Trophoblast cell (in vitro differentiated cells and primary cell): ENCODE measurements at regions not wholly inside any gene's neighbourhood (a gene's known extent, or its start where the extent isn't known, plus 50 kb on each side); places are given as distances from the start of the nearest gene placed in this dataset.
A peak's percentile ranks its signal among the peaks of the same experiment; 100 is the strongest.

Source experiments
- DNase-seq, 2 donors: peaks; one replicate each; pipeline ENCODE4 v3.0.0-alpha.2; 2016
- H2AFZ ChIP-seq: 2 replicates; pipeline ENCODE4 v1.6.1; 2013; ENCODE audit warnings: low read length, moderate library complexity, mild to moderate bottlenecking; ENCODE audit not compliant: insufficient read depth, poor library complexity
- H2AK5ac ChIP-seq: 2 replicates; pipeline ENCODE4 v1.6.1; 2013; ENCODE audit warnings: mild to moderate bottlenecking, low read length
- H2BK120ac ChIP-seq: 2 replicates; pipeline ENCODE4 v1.6.1; 2013; ENCODE audit warnings: low read length, mild to moderate bottlenecking, moderate library complexity; ENCODE audit not compliant: insufficient read depth, poor library complexity
- H2BK12ac ChIP-seq: 2 replicates; pipeline ENCODE4 v1.6.1; 2013; ENCODE audit warnings: mild to moderate bottlenecking, low read length, moderate library complexity
- H2BK5ac ChIP-seq: 2 replicates; pipeline ENCODE4 v1.6.1; 2013; ENCODE audit warnings: low read length, low read depth, moderate library complexity, mild to moderate bottlenecking; ENCODE audit not compliant: poor library complexity
- H3K14ac ChIP-seq: 2 replicates; pipeline ENCODE4 v1.6.1; 2013; ENCODE audit warnings: mild to moderate bottlenecking, low read length
- H3K18ac ChIP-seq: 2 replicates; pipeline ENCODE4 v1.6.1; 2013; ENCODE audit warnings: mild to moderate bottlenecking, low read length
- H3K23ac ChIP-seq: 2 replicates; pipeline ENCODE4 v1.6.1; 2013; ENCODE audit warnings: low read length
- H3K27ac ChIP-seq: 2 replicates; pipeline ENCODE4 v1.5.1; 2013; ENCODE audit warnings: low read depth, mild to moderate bottlenecking, inconsistent platforms, low read length, moderate library complexity
- H3K27me3 ChIP-seq: 2 replicates; pipeline ENCODE4 v1.6.1; 2013; ENCODE audit warnings: inconsistent platforms, mild to moderate bottlenecking, low read length, moderate library complexity; ENCODE audit not compliant: insufficient read depth
- H3K36me3 ChIP-seq, 2 experiments: 1 replicate in 1 of 2; 2 replicates in 1 of 2; pipeline ENCODE4 v1.6.1; 2013; ENCODE audit warnings: low read length in 2 of 2, mild to moderate bottlenecking in 2 of 2, moderate library complexity in 1 of 2; ENCODE audit not compliant: insufficient read depth in 2 of 2, control insufficient read depth in 1 of 2
- H3K4ac ChIP-seq: 2 replicates; pipeline ENCODE4 v1.6.1; 2013; ENCODE audit warnings: low read depth, mild to moderate bottlenecking, low read length, moderate library complexity
- H3K4me1 ChIP-seq, 2 experiments: 1 replicate in 1 of 2; 2 replicates in 1 of 2; pipeline ENCODE4 v1.6.1; 2013; ENCODE audit warnings: low read length in 2 of 2, mild to moderate bottlenecking in 2 of 2, moderate library complexity in 1 of 2; ENCODE audit not compliant: insufficient read depth in 2 of 2, control insufficient read depth in 1 of 2
- H3K4me2 ChIP-seq: 2 replicates; pipeline ENCODE4 v1.6.1; 2013; ENCODE audit warnings: inconsistent platforms, mild to moderate bottlenecking, low read length, moderate library complexity
- H3K4me3 ChIP-seq: 2 replicates; pipeline ENCODE4 v1.5.1; 2013; ENCODE audit warnings: mild to moderate bottlenecking, low read depth, low read length, inconsistent platforms
- H3K79me1 ChIP-seq: one replicate; pipeline ENCODE4 v1.6.1; 2013; ENCODE audit warnings: low read length
- H3K79me2 ChIP-seq: 2 replicates; pipeline ENCODE4 v1.6.1; 2013; ENCODE audit warnings: low read length, mild to moderate bottlenecking; ENCODE audit not compliant: control insufficient read depth, insufficient read depth, poor library complexity
- H3K9ac ChIP-seq: 2 replicates; pipeline ENCODE4 v1.6.1; 2013; ENCODE audit warnings: mild to moderate bottlenecking, low read length
- H3K9me3 ChIP-seq: 2 replicates; pipeline ENCODE4 v1.6.1; 2013; ENCODE audit warnings: low read depth, mild to moderate bottlenecking, control low read depth, inconsistent platforms, low read length; ENCODE audit not compliant: insufficient read depth
- H4K12ac ChIP-seq: 2 replicates; pipeline ENCODE4 v1.6.1; 2013; ENCODE audit warnings: low read depth, mild to moderate bottlenecking, low read length, moderate library complexity
- H4K8ac ChIP-seq: 2 replicates; pipeline ENCODE4 v1.6.1; 2013; ENCODE audit warnings: low read depth, mild to moderate bottlenecking, low read length, moderate library complexity
- H4K91ac ChIP-seq: one replicate; pipeline ENCODE4 v1.6.1; 2013; ENCODE audit warnings: low read depth, mild to moderate bottlenecking, low read length, moderate library complexity
- WGBS: extraction: QIAGEN DNeasy Blood & Tissue Kit; methylation state at CpG from one replicate; pipeline ENCODE4 v1.1.7; 2013; ENCODE audit warnings: missing lambda C conversion rate; ENCODE audit not compliant: insufficient read length, insufficient coverage; ENCODE audit errors: extremely low coverage; 5-methylcytosine and 5-hydroxymethylcytosine counted together

DNA sequence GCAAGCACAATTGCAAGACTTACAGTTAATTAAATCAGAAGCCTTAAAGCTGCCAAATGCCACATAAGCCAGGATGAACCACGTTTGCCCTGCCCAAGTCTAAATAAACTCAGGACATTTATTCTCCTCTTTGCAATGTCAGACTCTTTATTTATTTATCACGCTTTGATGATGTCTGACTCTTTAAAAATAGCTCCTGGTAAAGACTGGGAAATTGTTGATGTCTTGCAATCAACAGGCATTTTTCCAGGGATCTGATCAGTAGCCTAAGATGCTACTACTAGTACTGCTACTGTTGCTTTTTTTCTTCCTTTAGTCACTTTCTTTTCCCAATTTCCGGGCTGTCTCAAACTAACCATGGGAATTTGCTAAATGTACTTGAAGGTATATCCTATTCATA is 365.8 kb upstream of the MARCKS start:
- DNase-seq = no peak
- Histone ChIP-seq H2BK12ac (no peak overlapping the region), H3K4me3 (no peak overlapping the region), H2BK120ac (no peak overlapping the region), H3K4me2 (no peak overlapping the region), H3K27me3 (no peaks in the 10 kb centered on the region), H3K4me1 (peaks cover 0 to 3% of the 10 kb centered on the region in 2 experiments), H2AK5ac (no peak overlapping the region), H3K9me3 (no peaks in the 10 kb centered on the region), H4K91ac (no peak overlapping the region), H3K79me2 (no peaks in the 10 kb centered on the region), H2AFZ (no peak overlapping the region), H3K14ac (no peak overlapping the region), H3K4ac (no peak overlapping the region), H3K79me1 (no peaks in the 10 kb centered on the region), H4K8ac (no peak overlapping the region), H3K27ac (no peak overlapping the region), H2BK5ac (no peak overlapping the region), H3K36me3 (no peaks in the 10 kb centered on the region), H3K18ac (no peak overlapping the region), H3K23ac (no peak overlapping the region), H3K9ac (no peak overlapping the region), H4K12ac (no peak overlapping the region)
- no CpG with 5 or more reads among the region's 3 CpGs for WGBS

DNA sequence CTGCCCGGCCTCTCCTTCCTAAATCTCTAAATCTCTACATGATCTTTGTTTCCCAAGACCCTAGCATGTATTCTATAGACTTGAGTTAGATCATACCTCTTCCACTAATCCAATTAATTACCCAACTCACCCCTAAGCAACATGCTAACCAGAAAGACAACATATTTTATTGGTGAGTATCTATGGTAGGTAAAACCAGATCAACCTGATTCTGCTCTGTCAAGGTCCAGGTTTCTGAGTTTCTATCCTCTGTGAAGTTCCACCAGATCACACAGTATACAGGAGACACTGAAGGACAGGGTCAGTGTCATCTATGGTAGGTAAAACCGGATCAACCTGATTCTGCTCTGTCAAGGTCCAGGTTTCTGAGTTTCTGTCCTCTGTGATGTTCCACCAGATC is 363.2 kb upstream of the MARCKS start:
- Histone ChIP-seq H3K27me3 (no peaks in the 10 kb centered on the region), H3K4me1 (peaks cover 0 to 3% of the 10 kb centered on the region in 2 experiments), H3K23ac (no peak overlapping the region), H3K4ac (no peak overlapping the region), H2AFZ (no peak overlapping the region), H3K79me1 (no peaks in the 10 kb centered on the region), H4K91ac (no peak overlapping the region), H2AK5ac (no peak overlapping the region), H3K27ac (no peak overlapping the region), H4K8ac (no peak overlapping the region), H3K36me3 (no peaks in the 10 kb centered on the region), H3K18ac (no peak overlapping the region), H2BK12ac (peak overlapping the region; percentile 36), H3K79me2 (no peaks in the 10 kb centered on the region), H3K14ac (no peak overlapping the region), H3K4me2 (no peak overlapping the region), H3K4me3 (no peak overlapping the region), H4K12ac (no peak overlapping the region), H3K9me3 (no peaks in the 10 kb centered on the region), H2BK5ac (no peak overlapping the region), H3K9ac (no peak overlapping the region), H2BK120ac (no peak overlapping the region)
- peak; percentile 83 to 99 for DNase-seq
- no CpG with 5 or more reads among the region's 2 CpGs for WGBS

DNA sequence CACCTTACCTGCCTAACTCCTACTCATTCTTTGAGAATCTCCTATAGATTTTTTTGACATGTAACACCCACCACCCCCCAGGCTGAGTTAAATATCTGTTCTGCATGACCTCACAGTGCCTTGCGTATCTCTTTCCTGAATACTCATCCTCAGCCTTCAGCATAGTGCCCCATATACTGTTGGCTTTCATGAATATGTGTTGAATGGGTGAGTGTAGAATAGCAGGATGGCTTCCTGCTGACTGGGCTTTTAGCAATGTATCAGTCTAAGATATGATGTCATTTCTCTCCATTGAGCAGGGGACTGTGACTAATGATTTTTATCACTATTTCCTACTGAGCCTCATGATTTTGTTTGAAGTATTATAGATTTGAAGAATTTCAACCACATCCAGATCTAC is 361.6 kb upstream of the MARCKS start:
- DNase-seq = peak; percentile 83 to 88
- Histone ChIP-seq H3K4me3 (no peak overlapping the region), H2BK120ac (no peak overlapping the region), H3K4me2 (no peak overlapping the region), H3K27ac (no peak overlapping the region), H3K18ac (no peak overlapping the region), H2AK5ac (no peak overlapping the region), H3K23ac (no peak overlapping the region), H3K79me1 (no peaks in the 10 kb centered on the region), H4K8ac (no peak overlapping the region), H3K9ac (no peak overlapping the region), H3K4ac (no peak overlapping the region), H3K9me3 (no peaks in the 10 kb centered on the region), H2BK12ac (no peak overlapping the region), H4K12ac (no peak overlapping the region), H2AFZ (no peak overlapping the region), H2BK5ac (no peak overlapping the region), H3K4me1 (peaks cover 0 to 3% of the 10 kb centered on the region in 2 experiments), H3K79me2 (no peaks in the 10 kb centered on the region), H4K91ac (no peak overlapping the region), H3K36me3 (no peaks in the 10 kb centered on the region), H3K27me3 (no peaks in the 10 kb centered on the region), H3K14ac (no peak overlapping the region)
- WGBS = no CpG with 5 or more reads among the region's 1 CpG

DNA sequence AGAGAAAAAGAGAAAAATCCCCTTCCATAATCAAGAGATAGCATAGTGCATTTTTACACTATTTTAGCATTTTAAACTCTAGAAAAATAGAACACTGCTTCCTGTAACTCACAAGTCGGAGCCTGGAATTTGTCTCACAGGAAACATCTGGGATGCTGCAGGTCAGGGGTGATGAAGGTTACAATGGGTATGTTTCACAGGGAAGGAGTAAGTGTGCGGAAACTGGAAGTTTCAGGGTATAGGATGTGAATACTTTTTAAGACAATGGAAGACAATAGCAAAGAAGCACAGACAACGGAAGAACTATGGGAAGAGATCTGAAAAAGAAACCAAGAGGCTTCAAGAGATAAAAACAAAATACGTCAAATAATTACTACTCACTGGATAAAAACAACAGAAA is 361.0 kb upstream of the MARCKS start:
- H4K12ac ChIP-seq = no peak overlapping the region
- no peak overlapping the region for H3K4me3 ChIP-seq
- no peak overlapping the region for H2BK12ac ChIP-seq
- no peak overlapping the region for H3K4me2 ChIP-seq
- H2BK120ac ChIP-seq = no peak overlapping the region
- H3K79me1 ChIP-seq = no peaks in the 10 kb centered on the region
- no peak overlapping the region for H3K27ac ChIP-seq
- no peak overlapping the region for H2AFZ ChIP-seq
- no peak for DNase-seq
- H3K36me3 ChIP-seq = no peaks in the 10 kb centered on the region
- no peaks in the 10 kb centered on the region for H3K27me3 ChIP-seq
- H4K91ac ChIP-seq = no peak overlapping the region
- H3K79me2 ChIP-seq = no peaks in the 10 kb centered on the region
- H3K9ac ChIP-seq = no peak overlapping the region
- no peak overlapping the region for H4K8ac ChIP-seq
- H3K23ac ChIP-seq = no peak overlapping the region
- peaks cover 0 to 3% of the 10 kb centered on the region in 2 experiments for H3K4me1 ChIP-seq
- H3K14ac ChIP-seq = no peak overlapping the region
- no peak overlapping the region for H2BK5ac ChIP-seq
- no peaks in the 10 kb centered on the region for H3K9me3 ChIP-seq
- no peak overlapping the region for H3K18ac ChIP-seq
- no peak overlapping the region for H3K4ac ChIP-seq
- WGBS = no CpG with 5 or more reads among the region's 4 CpGs
- no peak overlapping the region for H2AK5ac ChIP-seq
